ENCODE measurements at regions not wholly inside any gene's neighbourhood (a gene's known extent, or its start where the extent isn't known, plus 50 kb on each side); places are given as distances from the start of the nearest gene placed in this dataset.

- Histone ChIP-seq H3K27me3 (ENCODE audit: control insufficient read depth in 2 of 2, insufficient read depth in 1 of 2, low read length in 1 of 2) (no peaks in the 10 kb centered on the region), H3K4me3 (ENCODE audit: low read length in 2 of 2) (no peak overlapping the region), H3K27ac (ENCODE audit: low read depth in 1 of 2, low read length in 1 of 2) (no peak overlapping the region), H3K9me3 (ENCODE audit: control insufficient read depth in 2 of 2, insufficient read depth in 1 of 2, low read length in 1 of 2) (no peaks in the 10 kb centered on the region), H3K36me3 (ENCODE audit: control insufficient read depth in 2 of 2, insufficient read depth in 2 of 2, low read length in 1 of 2) (no peaks in the 10 kb centered on the region), H3K4me1 (ENCODE audit: control insufficient read depth in 2 of 2, insufficient read depth in 2 of 2, low read length in 2 of 2) (no peaks in the 10 kb centered on the region)
- no peak for DNase-seq (ENCODE audit: low read depth in 6 of 9, low spot score in 9 of 9)
- WGBS = 81% methylated on average over 6 of the region's 6 CpGs
Observed at GRCh38 chr2:6067089-6067488, 374.9 kb downstream of the SOX11 start.

DNA sequence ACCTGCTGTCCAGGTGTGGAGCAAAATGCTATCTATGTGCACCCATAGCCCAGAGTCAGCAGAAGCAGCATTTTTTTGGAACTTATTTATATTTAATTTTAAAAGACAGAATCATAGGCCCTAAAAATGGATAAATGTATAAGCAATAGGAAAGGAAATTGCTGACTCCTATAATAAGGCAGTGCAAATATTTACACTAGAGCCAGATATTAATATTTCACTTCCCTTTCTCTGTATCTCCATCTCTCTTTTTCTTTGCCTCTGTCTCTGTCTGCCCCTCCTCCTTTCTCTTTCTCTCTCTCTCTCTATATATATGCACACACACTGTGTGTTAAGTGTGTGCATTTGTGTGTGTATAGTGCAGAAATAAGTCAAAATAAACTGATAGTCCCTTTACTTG, 375.6 kb downstream of the SOX11 start:
- Histone ChIP-seq H3K27me3 (ENCODE audit: control insufficient read depth in 2 of 2, insufficient read depth in 1 of 2, low read length in 1 of 2) (no peaks in the 10 kb centered on the region), H3K9me3 (ENCODE audit: control insufficient read depth in 2 of 2, insufficient read depth in 1 of 2, low read length in 1 of 2) (no peaks in the 10 kb centered on the region), H3K27ac (ENCODE audit: low read depth in 1 of 2, low read length in 1 of 2) (no peak overlapping the region), H3K36me3 (ENCODE audit: control insufficient read depth in 2 of 2, insufficient read depth in 2 of 2, low read length in 1 of 2) (no peaks in the 10 kb centered on the region), H3K4me3 (ENCODE audit: low read length in 2 of 2) (no peak overlapping the region), H3K4me1 (ENCODE audit: control insufficient read depth in 2 of 2, insufficient read depth in 2 of 2, low read length in 2 of 2) (no peaks in the 10 kb centered on the region)
- no peak for DNase-seq (ENCODE audit: low read depth in 6 of 9, low spot score in 9 of 9)

- Histone ChIP-seq H3K4me1 (ENCODE audit: control insufficient read depth in 2 of 2, insufficient read depth in 2 of 2, low read length in 2 of 2) (no peaks in the 10 kb centered on the region), H3K9me3 (ENCODE audit: control insufficient read depth in 2 of 2, insufficient read depth in 1 of 2, low read length in 1 of 2) (no peaks in the 10 kb centered on the region), H3K27ac (ENCODE audit: low read depth in 1 of 2, low read length in 1 of 2) (no peak overlapping the region), H3K36me3 (ENCODE audit: control insufficient read depth in 2 of 2, insufficient read depth in 2 of 2, low read length in 1 of 2) (no peaks in the 10 kb centered on the region), H3K27me3 (ENCODE audit: control insufficient read depth in 2 of 2, insufficient read depth in 1 of 2, low read length in 1 of 2) (no peaks in the 10 kb centered on the region), H3K4me3 (ENCODE audit: low read length in 2 of 2) (no peak overlapping the region)
- no peak for DNase-seq (ENCODE audit: low read depth in 6 of 9, low spot score in 9 of 9)
- WGBS = 80% methylated on average over 6 of the region's 6 CpGs
Observed at GRCh38 chr2:6068429-6068828, 376.2 kb downstream of the SOX11 start.

DNA sequence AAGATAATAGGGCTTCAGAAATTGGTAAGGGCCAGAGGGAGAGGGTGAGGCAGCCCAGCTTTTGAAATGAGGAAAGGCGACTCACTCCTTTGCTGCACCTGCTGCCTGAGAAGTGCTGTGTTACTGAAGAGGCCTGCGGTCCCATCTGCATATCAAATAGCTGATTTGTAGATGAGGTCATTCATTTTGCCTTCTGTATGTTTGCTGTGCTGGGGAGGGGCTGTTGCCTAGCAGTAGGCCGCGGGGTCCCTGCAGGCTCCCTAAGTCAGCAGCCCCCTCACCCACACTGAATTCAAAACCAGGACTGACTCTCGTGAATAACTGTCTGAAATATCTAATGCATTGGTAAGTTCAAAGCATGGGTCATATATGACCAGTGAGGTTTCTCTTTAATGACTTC, 377.2 kb downstream of the SOX11 start:
- Histone ChIP-seq H3K4me3 (ENCODE audit: low read length in 2 of 2) (no peak overlapping the region), H3K36me3 (ENCODE audit: control insufficient read depth in 2 of 2, insufficient read depth in 2 of 2, low read length in 1 of 2) (no peaks in the 10 kb centered on the region), H3K4me1 (ENCODE audit: control insufficient read depth in 2 of 2, insufficient read depth in 2 of 2, low read length in 2 of 2) (no peaks in the 10 kb centered on the region), H3K27ac (ENCODE audit: low read depth in 1 of 2, low read length in 1 of 2) (no peak overlapping the region), H3K9me3 (ENCODE audit: control insufficient read depth in 2 of 2, insufficient read depth in 1 of 2, low read length in 1 of 2) (no peaks in the 10 kb centered on the region), H3K27me3 (ENCODE audit: control insufficient read depth in 2 of 2, insufficient read depth in 1 of 2, low read length in 1 of 2) (peaks cover 0 to 2% of the 10 kb centered on the region in 2 donors)
- no peak for DNase-seq (ENCODE audit: low read depth in 6 of 9, low spot score in 9 of 9)
- 63% methylated on average over 5 of the region's 5 CpGs for WGBS

DNA sequence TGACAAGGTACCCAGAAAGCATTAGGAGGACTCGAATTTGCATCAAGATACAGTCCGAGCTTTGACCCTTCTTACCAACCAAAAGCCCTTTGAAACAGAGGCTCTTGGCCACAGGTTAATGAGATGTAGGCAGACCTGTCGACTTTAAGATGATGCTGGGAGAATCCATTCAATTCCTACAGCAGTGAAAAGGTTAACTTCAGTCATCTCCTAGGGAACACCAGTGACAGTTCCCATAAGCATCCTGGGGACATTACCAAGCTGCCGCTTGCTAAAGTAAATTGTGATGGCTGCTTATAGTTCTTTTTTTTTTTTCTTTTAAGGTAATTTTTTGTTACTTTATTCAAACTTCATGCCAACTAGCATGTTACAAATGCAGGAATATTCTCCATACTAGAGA, 379.3 kb downstream of the SOX11 start:
- no peak for DNase-seq (ENCODE audit: low read depth in 6 of 9, low spot score in 9 of 9)
- WGBS = 75% methylated on average over 4 of the region's 4 CpGs
- Histone ChIP-seq H3K27ac (ENCODE audit: low read depth in 1 of 2, low read length in 1 of 2) (no peak overlapping the region), H3K4me3 (ENCODE audit: low read length in 2 of 2) (no peak overlapping the region), H3K27me3 (ENCODE audit: control insufficient read depth in 2 of 2, insufficient read depth in 1 of 2, low read length in 1 of 2) (peaks cover 0 to 2% of the 10 kb centered on the region in 2 donors), H3K36me3 (ENCODE audit: control insufficient read depth in 2 of 2, insufficient read depth in 2 of 2, low read length in 1 of 2) (no peaks in the 10 kb centered on the region), H3K9me3 (ENCODE audit: control insufficient read depth in 2 of 2, insufficient read depth in 1 of 2, low read length in 1 of 2) (no peaks in the 10 kb centered on the region), H3K4me1 (ENCODE audit: control insufficient read depth in 2 of 2, insufficient read depth in 2 of 2, low read length in 2 of 2) (no peaks in the 10 kb centered on the region)

- WGBS = 67% methylated on average over 5 of the region's 5 CpGs
- H3K27ac ChIP-seq (ENCODE audit: low read depth in 1 of 2, low read length in 1 of 2) = no peak overlapping the region
- H3K36me3 ChIP-seq (ENCODE audit: control insufficient read depth in 2 of 2, insufficient read depth in 2 of 2, low read length in 1 of 2) = no peaks in the 10 kb centered on the region
- no peaks in the 10 kb centered on the region for H3K4me1 ChIP-seq (ENCODE audit: control insufficient read depth in 2 of 2, insufficient read depth in 2 of 2, low read length in 2 of 2)
- H3K4me3 ChIP-seq (ENCODE audit: low read length in 2 of 2) = no peak overlapping the region
- no peak for DNase-seq (ENCODE audit: low read depth in 6 of 9, low spot score in 9 of 9)
- H3K27me3 ChIP-seq (ENCODE audit: control insufficient read depth in 2 of 2, insufficient read depth in 1 of 2, low read length in 1 of 2) = peaks cover 0 to 2% of the 10 kb centered on the region in 2 donors
- H3K9me3 ChIP-seq (ENCODE audit: control insufficient read depth in 2 of 2, insufficient read depth in 1 of 2, low read length in 1 of 2) = no peaks in the 10 kb centered on the region
Observed at GRCh38 chr2:6072276-6072675, 380.1 kb downstream of the SOX11 start.

DNA sequence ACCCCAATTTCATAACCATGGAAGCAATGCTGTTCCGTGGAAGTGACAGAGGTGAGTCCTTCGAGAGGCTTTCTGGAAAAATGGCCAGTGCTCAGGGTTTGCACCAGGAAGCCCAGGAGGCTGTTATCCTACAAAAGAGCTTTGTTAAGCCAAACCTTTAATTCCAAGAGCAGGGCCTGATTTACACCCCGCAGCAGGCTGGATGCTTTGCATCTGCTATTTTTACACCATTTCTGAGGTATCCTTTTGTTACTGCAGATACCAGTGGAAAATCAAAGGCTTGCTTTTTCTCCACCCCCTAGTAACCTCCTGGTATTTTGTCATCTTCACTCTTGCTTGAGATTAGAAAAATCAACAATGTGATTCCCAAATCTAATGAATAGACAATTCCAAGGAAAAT, 380.6 kb downstream of the SOX11 start:
- Histone ChIP-seq H3K27me3 (ENCODE audit: control insufficient read depth in 2 of 2, insufficient read depth in 1 of 2, low read length in 1 of 2) (peaks cover 0 to 2% of the 10 kb centered on the region in 2 donors), H3K36me3 (ENCODE audit: control insufficient read depth in 2 of 2, insufficient read depth in 2 of 2, low read length in 1 of 2) (no peaks in the 10 kb centered on the region), H3K4me1 (ENCODE audit: control insufficient read depth in 2 of 2, insufficient read depth in 2 of 2, low read length in 2 of 2) (no peaks in the 10 kb centered on the region), H3K27ac (ENCODE audit: low read depth in 1 of 2, low read length in 1 of 2) (no peak overlapping the region), H3K4me3 (ENCODE audit: low read length in 2 of 2) (no peak overlapping the region), H3K9me3 (ENCODE audit: control insufficient read depth in 2 of 2, insufficient read depth in 1 of 2, low read length in 1 of 2) (no peaks in the 10 kb centered on the region)
- 60% methylated on average over 3 of the region's 3 CpGs for WGBS
- no peak for DNase-seq (ENCODE audit: low read depth in 6 of 9, low spot score in 9 of 9)

DNA sequence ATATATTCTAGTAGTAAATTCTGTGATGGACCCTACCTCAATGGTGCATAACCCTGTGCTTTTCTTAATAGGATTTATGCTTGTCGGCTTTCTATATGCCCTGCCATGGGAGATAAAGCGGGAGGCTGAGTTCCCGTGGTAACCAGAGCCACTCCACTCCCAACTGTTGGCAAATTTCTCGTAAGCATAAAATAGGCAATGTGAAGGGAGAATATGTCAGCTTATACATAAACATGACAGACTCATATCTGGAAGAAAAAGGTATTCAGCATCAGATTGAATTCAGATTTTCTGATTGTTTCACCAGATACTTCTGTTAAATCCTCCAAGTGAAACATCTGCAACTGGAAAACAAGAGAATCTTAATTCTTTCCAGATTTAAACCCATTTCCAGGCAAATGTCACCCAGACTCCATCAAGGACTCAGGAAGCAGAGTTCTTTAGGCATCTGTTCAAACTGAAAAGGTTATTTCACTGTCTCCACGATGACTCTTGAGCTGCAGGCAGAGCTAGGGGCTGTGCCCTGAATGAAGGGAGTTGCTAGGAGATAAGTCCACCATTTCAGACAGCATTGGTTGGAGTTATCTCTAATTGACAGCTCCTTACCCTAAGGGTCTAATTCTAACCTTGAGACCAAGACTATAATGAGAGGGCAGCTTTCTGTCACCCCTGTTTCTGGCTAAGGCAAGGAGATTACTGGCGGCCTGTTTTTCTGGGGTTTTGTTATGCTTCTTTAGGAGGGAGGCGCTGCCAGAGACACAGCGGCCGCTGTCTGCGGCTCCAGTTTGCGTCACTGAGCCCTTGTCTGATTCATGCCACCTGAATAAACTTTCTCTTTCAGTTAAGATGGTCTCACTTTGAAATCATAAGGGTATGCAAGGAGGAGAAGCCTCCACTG, 381.3 kb downstream of the SOX11 start:
- no peak for DNase-seq (ENCODE audit: low read depth in 6 of 9, low spot score in 9 of 9)
- Histone ChIP-seq H3K4me1 (ENCODE audit: control insufficient read depth in 2 of 2, insufficient read depth in 2 of 2, low read length in 2 of 2) (no peaks in the 10 kb centered on the region), H3K4me3 (ENCODE audit: low read length in 2 of 2) (no peak overlapping the region), H3K9me3 (ENCODE audit: control insufficient read depth in 2 of 2, insufficient read depth in 1 of 2, low read length in 1 of 2) (no peaks in the 10 kb centered on the region), H3K27me3 (ENCODE audit: control insufficient read depth in 2 of 2, insufficient read depth in 1 of 2, low read length in 1 of 2) (peaks cover 0 to 2% of the 10 kb centered on the region in 2 donors), H3K27ac (ENCODE audit: low read depth in 1 of 2, low read length in 1 of 2) (no peak overlapping the region), H3K36me3 (ENCODE audit: control insufficient read depth in 2 of 2, insufficient read depth in 2 of 2, low read length in 1 of 2) (no peaks in the 10 kb centered on the region)
- 52% methylated on average over 11 of the region's 11 CpGs for WGBS

- WGBS = 81% methylated on average over 9 of the region's 9 CpGs
- no peak overlapping the region for H3K27ac ChIP-seq (ENCODE audit: low read depth in 1 of 2, low read length in 1 of 2)
- no peaks in the 10 kb centered on the region for H3K36me3 ChIP-seq (ENCODE audit: control insufficient read depth in 2 of 2, insufficient read depth in 2 of 2, low read length in 1 of 2)
- H3K9me3 ChIP-seq (ENCODE audit: control insufficient read depth in 2 of 2, insufficient read depth in 1 of 2, low read length in 1 of 2) = no peaks in the 10 kb centered on the region
- no peak for DNase-seq (ENCODE audit: low read depth in 6 of 9, low spot score in 9 of 9)
- no peaks in the 10 kb centered on the region for H3K4me1 ChIP-seq (ENCODE audit: control insufficient read depth in 2 of 2, insufficient read depth in 2 of 2, low read length in 2 of 2)
- no peak overlapping the region for H3K4me3 ChIP-seq (ENCODE audit: low read length in 2 of 2)
- peaks cover 0 to 2% of the 10 kb centered on the region in 2 donors for H3K27me3 ChIP-seq (ENCODE audit: control insufficient read depth in 2 of 2, insufficient read depth in 1 of 2, low read length in 1 of 2)
Observed at GRCh38 chr2:6074089-6074643, 382.0 kb downstream of the SOX11 start.
